H9 (cell line): ENCODE measurements at regions not wholly inside any gene's neighbourhood (a gene's known extent, or its start where the extent isn't known, plus 50 kb on each side); places are given as distances from the start of the nearest gene placed in this dataset.

Experiments
- DNase-seq: peaks from one replicate; pipeline ENCODE4 v3.0.0-alpha.2; 2017
- H2AFZ ChIP-seq: one replicate; pipeline ENCODE4 v1.6.1; 2013; ENCODE audit warnings: mild to moderate bottlenecking, low read length, control low read depth, moderate library complexity
- H2AK5ac ChIP-seq: 2 replicates; pipeline ENCODE4 v1.6.1; 2013; ENCODE audit warnings: low read length, control low read depth, mixed read lengths; ENCODE audit not compliant: insufficient read length
- H2BK120ac ChIP-seq: one replicate; pipeline ENCODE4 v1.6.1; 2013; ENCODE audit warnings: low read depth, mild to moderate bottlenecking, low read length, control low read depth, inconsistent platforms; ENCODE audit not compliant: poor library complexity, severe bottlenecking
- H2BK12ac ChIP-seq: 2 replicates; pipeline ENCODE4 v1.6.1; 2013; ENCODE audit warnings: low read length, control low read depth, mixed read lengths, low read depth; ENCODE audit not compliant: insufficient read length
- H2BK15ac ChIP-seq: 2 replicates; pipeline ENCODE4 v1.6.1; 2013; ENCODE audit warnings: low read depth, low read length, control low read depth
- H2BK20ac ChIP-seq: one replicate; pipeline ENCODE4 v1.6.1; 2013; ENCODE audit warnings: low read depth, mild to moderate bottlenecking, low read length, control low read depth, inconsistent platforms; ENCODE audit not compliant: poor library complexity, severe bottlenecking
- H2BK5ac ChIP-seq: 2 replicates; pipeline ENCODE4 v1.6.1; 2013; ENCODE audit warnings: low read length, control low read depth, mixed read lengths; ENCODE audit not compliant: insufficient read length
- H3K14ac ChIP-seq: 2 replicates; pipeline ENCODE4 v1.6.1; 2013; ENCODE audit warnings: low read length, control low read depth; ENCODE audit not compliant: insufficient read depth
- H3K18ac ChIP-seq: 2 replicates; pipeline ENCODE4 v1.6.1; 2013; ENCODE audit warnings: low read depth, mild to moderate bottlenecking, mixed read lengths, low read length, control low read depth; ENCODE audit not compliant: insufficient read length
- H3K23ac ChIP-seq: 2 replicates; pipeline ENCODE4 v1.6.1; 2013; ENCODE audit warnings: low read length, control low read depth, mixed read lengths, low read depth; ENCODE audit not compliant: insufficient read length
- H3K23me2 ChIP-seq: 2 replicates; pipeline ENCODE4 v1.6.1; 2013; ENCODE audit warnings: low read depth, mild to moderate bottlenecking, mixed read lengths, low read length, control low read depth; ENCODE audit not compliant: insufficient read length, poor library complexity, severe bottlenecking
- H3K27ac ChIP-seq: 2 replicates; pipeline ENCODE4 v1.5.1; 2013; ENCODE audit warnings: low read length, control low read depth, mixed read lengths, low read depth; ENCODE audit not compliant: insufficient read length
- H3K27me3 ChIP-seq: 2 replicates; pipeline ENCODE4 v1.6.1; 2013; ENCODE audit warnings: low read length, control low read depth, inconsistent platforms; ENCODE audit not compliant: insufficient read depth
- H3K4ac ChIP-seq: 2 replicates; pipeline ENCODE4 v1.6.1; 2013; ENCODE audit warnings: low read depth, mild to moderate bottlenecking, control low read depth, inconsistent platforms, low read length, moderate library complexity
- H3K4me1 ChIP-seq: 2 replicates; pipeline ENCODE4 v1.6.1; 2013; ENCODE audit warnings: low read length, control low read depth, inconsistent platforms; ENCODE audit not compliant: insufficient read depth
- H3K4me2 ChIP-seq: 2 replicates; pipeline ENCODE4 v1.6.1; 2013; ENCODE audit warnings: low read length, control low read depth, mixed read lengths; ENCODE audit not compliant: insufficient read length, insufficient read depth
- H3K56ac ChIP-seq: 2 replicates; pipeline ENCODE4 v1.6.1; 2013; ENCODE audit warnings: low read depth, mild to moderate bottlenecking, mixed read lengths, low read length, control low read depth; ENCODE audit not compliant: insufficient read length
- H3K79me1 ChIP-seq: 2 replicates; pipeline ENCODE4 v1.6.1; 2013; ENCODE audit warnings: low read depth, mild to moderate bottlenecking, moderate library complexity, low read length, control low read depth, inconsistent platforms; ENCODE audit not compliant: insufficient read depth, poor library complexity, severe bottlenecking
- H3K79me2 ChIP-seq: 2 replicates; pipeline ENCODE4 v1.6.1; 2013; ENCODE audit warnings: low read length, control low read depth, inconsistent platforms; ENCODE audit not compliant: insufficient read depth
- H3K9ac ChIP-seq: 2 replicates; pipeline ENCODE4 v1.6.1; 2013; ENCODE audit warnings: low read length, control low read depth, mixed read lengths; ENCODE audit not compliant: insufficient read length; ENCODE audit errors: extremely low read depth
- H3K9me3 ChIP-seq: one replicate; pipeline ENCODE4 v1.6.1; 2013; ENCODE audit warnings: low read depth, low read length, inconsistent platforms; ENCODE audit not compliant: control insufficient read depth
- H3T11ph ChIP-seq: one replicate; pipeline ENCODE4 v1.6.1; 2013; ENCODE audit warnings: mild to moderate bottlenecking, low read length, control low read depth, inconsistent platforms
- H4K20me1 ChIP-seq: one replicate; pipeline ENCODE4 v1.6.1; 2013; ENCODE audit not compliant: control insufficient read depth, insufficient read length, insufficient read depth
- H4K5ac ChIP-seq: 2 replicates; pipeline ENCODE4 v1.6.1; 2013; ENCODE audit warnings: low read depth, mild to moderate bottlenecking, mixed read lengths, low read length, control low read depth; ENCODE audit not compliant: insufficient read length
- H4K8ac ChIP-seq: replicated peaks from 2 replicates; pipeline ENCODE4 v1.6.1; 2013; ENCODE audit warnings: low read length, control low read depth, mixed read lengths, low read depth; ENCODE audit not compliant: insufficient read length
- H4K91ac ChIP-seq: 2 replicates; pipeline ENCODE4 v1.6.1; 2013; ENCODE audit warnings: low read depth, mild to moderate bottlenecking, moderate library complexity, mixed read lengths, low read length, control low read depth; ENCODE audit not compliant: insufficient read length
- H3K27ac Mint-ChIP-seq, 3 experiments: 2 replicates in 2 of 3; 3 replicates in 1 of 3; pipeline ENCODE4 v1.8.0; 2020 to 2021; ENCODE audit warnings: mixed read lengths in 3 of 3, mild to moderate bottlenecking in 1 of 3, moderate library complexity in 1 of 3
- H3K27me3 Mint-ChIP-seq: 2 replicates; pipeline ENCODE4 v1.8.0; 2021; ENCODE audit warnings: low read depth, mild to moderate bottlenecking, moderate library complexity, mixed read lengths
- H3K36me3 Mint-ChIP-seq, 3 experiments: 2 replicates in 2 of 3; 3 replicates in 1 of 3; pipeline ENCODE4 v1.8.0; 2020 to 2021; ENCODE audit warnings: low read depth in 3 of 3, mixed read lengths in 3 of 3; ENCODE audit not compliant: insufficient read depth in 1 of 3
- H3K4me1 Mint-ChIP-seq, 2 experiments: 2 replicates each; pipeline ENCODE4 v1.8.0; 2020; ENCODE audit warnings: mixed read lengths in 2 of 2
- H3K4me3 Mint-ChIP-seq, 2 experiments: 2 replicates in 1 of 2; 3 replicates in 1 of 2; pipeline ENCODE4 v1.8.0; 2020 to 2021; ENCODE audit warnings: mild to moderate bottlenecking in 2 of 2, mixed read lengths in 2 of 2, moderate library complexity in 1 of 2
- H3K9me3 Mint-ChIP-seq, 2 experiments: 2 replicates in 1 of 2; 3 replicates in 1 of 2; pipeline ENCODE4 v1.8.0; 2020; ENCODE audit warnings: mild to moderate bottlenecking in 2 of 2, mixed read lengths in 2 of 2, moderate library complexity in 1 of 2
- CTCF ChIP-seq: fragments of 200-600 bp; sonication (generic); conservative IDR thresholded peaks from 3 replicates; pipeline ENCODE4 v1.8.0; 2021; ENCODE audit warnings: antibody characterized with exemption, mild to moderate bottlenecking
- WGBS: extraction: QIAGEN DNeasy Blood & Tissue Kit; methylation state at CpG from one replicate; pipeline ENCODE4 v1.1.7; 2013; ENCODE audit warnings: missing lambda C conversion rate, low lambda C conversion rate, mixed read lengths; ENCODE audit not compliant: insufficient read length; ENCODE audit errors: extremely low coverage; 5-methylcytosine and 5-hydroxymethylcytosine counted together

GRCh38 chr4:81664079-81664478, 192.4 kb upstream of the RASGEF1B start:
- Histone ChIP-seq H3K23ac (no peak overlapping the region), H4K91ac (no peak overlapping the region), H4K8ac (no peak overlapping the region), H2BK12ac (no peak overlapping the region), H3K9ac (no peak overlapping the region), H2AFZ (no peak overlapping the region), H4K5ac (no peak overlapping the region), H3T11ph (no peak overlapping the region), H3K18ac (no peak overlapping the region), H3K79me2 (no peaks in the 10 kb centered on the region), H3K4me2 (no peak overlapping the region), H3K9me3 (no peaks in the 10 kb centered on the region), H2AK5ac (no peak overlapping the region), H3K14ac (no peak overlapping the region), H3K27me3 (no peaks in the 10 kb centered on the region), H3K56ac (no peak overlapping the region), H3K23me2 (no peaks in the 10 kb centered on the region), H3K79me1 (no peaks in the 10 kb centered on the region), H3K27ac (no peak overlapping the region), H3K4ac (no peak overlapping the region), H4K20me1 (no peaks in the 10 kb centered on the region), H2BK20ac (no peak overlapping the region), H2BK15ac (no peak overlapping the region), H2BK5ac (no peak overlapping the region), H3K4me1 (no peaks in the 10 kb centered on the region), H2BK120ac (no peak overlapping the region)
- no peak overlapping the region for H3K4me3 Mint-ChIP-seq
- H3K27me3 Mint-ChIP-seq = peaks cover 3% of the 10 kb centered on the region
- no peak overlapping the region for H3K27ac Mint-ChIP-seq
- no CpG with 5 or more reads among the region's 4 CpGs for WGBS
- H3K4me1 Mint-ChIP-seq = 0 out of 4 replicates have a peak, but pooled peaks cover 0 to 2% of the 10 kb centered on the region in 2 experiments
- H3K9me3 Mint-ChIP-seq = no peaks in the 10 kb centered on the region; a peak in 1 of 5 replicates
- DNase-seq = no peak
- no peaks in the 10 kb centered on the region for H3K36me3 Mint-ChIP-seq
- TF ChIP-seq CTCF = no peak
